ENCODE measurements at regions not wholly inside any gene's neighbourhood (a gene's known extent, or its start where the extent isn't known, plus 50 kb on each side); places are given as distances from the start of the nearest gene placed in this dataset.

GRCh38 chr7:96417784-96418183, 95.9 kb upstream of the SLC25A13 start:
- TF ChIP-seq POLR2A (IDR thresholded peaks at IDR 0.05) = no peak
- no peak for TF ChIP-seq CTCF (IDR thresholded peaks at IDR 0.05)

Data from Peyer's patch (tissue), 4 donors.